Endodermal cell (in vitro differentiated cells): ENCODE measurements at regions not wholly inside any gene's neighbourhood (a gene's known extent, or its start where the extent isn't known, plus 50 kb on each side); places are given as distances from the start of the nearest gene placed in this dataset.

ENCODE experiments used
- DNase-seq: peaks from one replicate; pipeline ENCODE4 v3.0.0-alpha.2; 2017
- H3K27ac ChIP-seq: 2 replicates; pipeline ENCODE4 v1.5.1; 2013; ENCODE audit warnings: mild to moderate bottlenecking, low read depth, low read length, moderate library complexity
- H3K27me3 ChIP-seq: 2 replicates; pipeline ENCODE4 v1.6.1; 2013; ENCODE audit warnings: mild to moderate bottlenecking, low read length, moderate library complexity; ENCODE audit not compliant: insufficient read depth, control insufficient read depth, poor library complexity, severe bottlenecking
- H3K36me3 ChIP-seq: 2 replicates; pipeline ENCODE4 v1.7.0; 2013; ENCODE audit warnings: mild to moderate bottlenecking, low read length, moderate library complexity; ENCODE audit not compliant: control insufficient read depth, insufficient read depth
- H3K4me1 ChIP-seq: one replicate; pipeline ENCODE4 v1.7.0; 2013; ENCODE audit warnings: low read length; ENCODE audit not compliant: control insufficient read depth, insufficient read depth
- H3K4me3 ChIP-seq: 2 replicates; pipeline ENCODE4 v1.5.1; 2013; ENCODE audit warnings: mild to moderate bottlenecking, low read length, moderate library complexity
- H3K9ac ChIP-seq: 2 replicates; pipeline ENCODE4 v1.6.1; 2013; ENCODE audit warnings: mild to moderate bottlenecking, low read length, moderate library complexity; ENCODE audit not compliant: poor library complexity, severe bottlenecking; ENCODE audit errors: extremely low read depth
- H3K9me3 ChIP-seq: 2 replicates; pipeline ENCODE4 v1.6.1; 2013; ENCODE audit warnings: mild to moderate bottlenecking, low read length, moderate library complexity; ENCODE audit not compliant: control insufficient read depth
- H3K27ac Mint-ChIP-seq: 2 replicates; pipeline ENCODE4 v1.8.0; 2020; ENCODE audit warnings: mixed read lengths
- H3K27me3 Mint-ChIP-seq: 2 replicates; pipeline ENCODE4 v1.8.0; 2021; ENCODE audit warnings: mild to moderate bottlenecking, mixed read lengths; ENCODE audit not compliant: insufficient read depth
- H3K36me3 Mint-ChIP-seq: 2 replicates; pipeline ENCODE4 v1.8.0; 2020; ENCODE audit warnings: low read depth, mixed read lengths
- H3K4me1 Mint-ChIP-seq: 2 replicates; pipeline ENCODE4 v1.8.0; 2020; ENCODE audit warnings: mixed read lengths
- H3K4me3 Mint-ChIP-seq: 2 replicates; pipeline ENCODE4 v1.8.0; 2020; ENCODE audit warnings: mild to moderate bottlenecking, moderate library complexity, mixed read lengths
- H3K9me3 Mint-ChIP-seq: 2 replicates; pipeline ENCODE4 v1.8.0; 2020; ENCODE audit warnings: mild to moderate bottlenecking, mixed read lengths
- WGBS, 2 experiments: methylation state at CpG; one replicate each; pipeline versions ENCODE4 v1.1.5 to v1.1.7; 2013; ENCODE audit warnings: missing lambda C conversion rate in 2 of 2, mixed read lengths in 1 of 2; ENCODE audit not compliant: insufficient coverage in 1 of 2, insufficient read length in 1 of 2; 5-methylcytosine and 5-hydroxymethylcytosine counted together
- TF ChIP-seq, protein P1 (sequence below): fragments of 200-600 bp; sonication (generic); conservative IDR thresholded peaks from 2 replicates; pipeline ENCODE4 v1.5.0; 2021; ENCODE audit warnings: antibody characterized with exemption, mild to moderate bottlenecking

DNA sequence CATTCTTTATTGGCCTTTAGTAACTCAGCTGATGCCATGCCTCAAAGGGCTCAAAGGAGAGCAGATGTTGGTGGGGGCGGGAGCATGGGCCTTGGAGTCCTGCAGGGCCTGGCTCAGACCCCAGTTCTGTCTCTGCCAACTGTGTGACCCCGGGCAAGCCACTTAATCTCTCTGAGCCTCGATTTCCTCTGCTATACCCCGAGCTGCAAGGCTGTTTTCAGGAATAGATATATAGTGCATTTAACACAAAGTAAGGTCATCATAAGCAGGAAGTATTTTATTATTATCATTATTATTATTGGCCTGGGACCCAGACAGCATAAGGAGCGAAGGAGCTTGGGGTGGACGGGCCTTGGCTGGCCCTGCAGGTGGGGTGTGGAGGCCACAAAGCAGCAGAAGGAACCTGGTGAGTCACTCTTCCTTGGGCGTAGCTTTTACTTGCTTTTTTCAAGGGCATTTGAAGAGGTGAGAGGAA is 162.7 kb downstream of the INHBB start:
- no peaks in the 10 kb centered on the region for H3K9me3 Mint-ChIP-seq
- H3K27ac Mint-ChIP-seq = no peak overlapping the region
- H3K36me3 Mint-ChIP-seq = no peaks in the 10 kb centered on the region
- no peak for DNase-seq
- Histone ChIP-seq H3K36me3 (no peaks in the 10 kb centered on the region), H3K27ac (no peak overlapping the region), H3K4me1 (no peaks in the 10 kb centered on the region), H3K27me3 (peaks cover 16% of the 10 kb centered on the region), H3K4me3 (no peak overlapping the region), H3K9ac (no peak overlapping the region), H3K9me3 (no peaks in the 10 kb centered on the region)
- peaks cover 3% of the 10 kb centered on the region for H3K4me1 Mint-ChIP-seq
- peaks cover 17% of the 10 kb centered on the region for H3K27me3 Mint-ChIP-seq
- WGBS, 2 experiments = 90 to 92% methylated on average over 3 to 7 of the region's 7 CpGs
- TF ChIP-seq, protein P1, sequence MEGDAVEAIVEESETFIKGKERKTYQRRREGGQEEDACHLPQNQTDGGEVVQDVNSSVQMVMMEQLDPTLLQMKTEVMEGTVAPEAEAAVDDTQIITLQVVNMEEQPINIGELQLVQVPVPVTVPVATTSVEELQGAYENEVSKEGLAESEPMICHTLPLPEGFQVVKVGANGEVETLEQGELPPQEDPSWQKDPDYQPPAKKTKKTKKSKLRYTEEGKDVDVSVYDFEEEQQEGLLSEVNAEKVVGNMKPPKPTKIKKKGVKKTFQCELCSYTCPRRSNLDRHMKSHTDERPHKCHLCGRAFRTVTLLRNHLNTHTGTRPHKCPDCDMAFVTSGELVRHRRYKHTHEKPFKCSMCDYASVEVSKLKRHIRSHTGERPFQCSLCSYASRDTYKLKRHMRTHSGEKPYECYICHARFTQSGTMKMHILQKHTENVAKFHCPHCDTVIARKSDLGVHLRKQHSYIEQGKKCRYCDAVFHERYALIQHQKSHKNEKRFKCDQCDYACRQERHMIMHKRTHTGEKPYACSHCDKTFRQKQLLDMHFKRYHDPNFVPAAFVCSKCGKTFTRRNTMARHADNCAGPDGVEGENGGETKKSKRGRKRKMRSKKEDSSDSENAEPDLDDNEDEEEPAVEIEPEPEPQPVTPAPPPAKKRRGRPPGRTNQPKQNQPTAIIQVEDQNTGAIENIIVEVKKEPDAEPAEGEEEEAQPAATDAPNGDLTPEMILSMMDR = no peak
- no peak overlapping the region for H3K4me3 Mint-ChIP-seq

DNA sequence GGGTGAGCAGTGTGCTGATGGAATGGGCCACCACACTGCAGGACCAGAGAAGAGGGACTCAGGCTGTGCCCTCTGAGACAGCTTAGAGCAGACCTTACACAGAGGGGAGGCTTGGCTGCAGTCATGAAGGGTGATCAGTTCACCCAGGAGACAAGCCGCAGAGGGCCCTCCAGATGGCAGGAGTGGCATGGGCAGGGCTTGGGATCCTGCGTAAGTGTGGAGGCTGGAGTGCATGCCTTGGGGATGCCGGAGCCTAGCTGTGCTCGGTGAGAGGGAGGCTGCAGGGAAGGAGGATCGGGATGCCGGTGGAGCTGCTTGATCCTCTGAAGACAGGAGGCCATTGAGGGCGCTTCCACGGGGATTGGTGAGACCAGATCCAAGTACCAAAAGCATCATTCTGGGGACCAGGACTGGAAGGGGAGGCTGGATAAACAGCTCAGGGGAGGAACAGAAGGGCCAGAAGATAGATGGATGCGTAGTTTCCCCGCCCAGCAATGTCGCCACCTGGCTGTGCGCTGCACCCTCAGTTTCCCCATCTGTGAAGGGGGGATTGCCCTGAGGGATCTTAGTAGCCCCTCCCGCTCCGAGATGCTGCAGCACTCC is 163.4 kb downstream of the INHBB start:
- DNase-seq = no peak
- Mint-ChIP-seq H3K4me1 (peaks cover 3% of the 10 kb centered on the region), H3K27ac (no peak overlapping the region), H3K36me3 (no peaks in the 10 kb centered on the region), H3K4me3 (no peak overlapping the region), H3K27me3 (peaks cover 17% of the 10 kb centered on the region), H3K9me3 (no peaks in the 10 kb centered on the region)
- no peak overlapping the region for H3K27ac ChIP-seq
- peaks cover 16% of the 10 kb centered on the region for H3K27me3 ChIP-seq
- no peak overlapping the region for H3K9ac ChIP-seq
- no peaks in the 10 kb centered on the region for H3K36me3 ChIP-seq
- TF ChIP-seq, protein P1 = no peak
- no peak overlapping the region for H3K4me3 ChIP-seq
- H3K9me3 ChIP-seq = no peaks in the 10 kb centered on the region
- WGBS, 2 experiments = 93 to 94% methylated on average over 10 to 14 of the region's 14 CpGs
- no peaks in the 10 kb centered on the region for H3K4me1 ChIP-seq

DNA sequence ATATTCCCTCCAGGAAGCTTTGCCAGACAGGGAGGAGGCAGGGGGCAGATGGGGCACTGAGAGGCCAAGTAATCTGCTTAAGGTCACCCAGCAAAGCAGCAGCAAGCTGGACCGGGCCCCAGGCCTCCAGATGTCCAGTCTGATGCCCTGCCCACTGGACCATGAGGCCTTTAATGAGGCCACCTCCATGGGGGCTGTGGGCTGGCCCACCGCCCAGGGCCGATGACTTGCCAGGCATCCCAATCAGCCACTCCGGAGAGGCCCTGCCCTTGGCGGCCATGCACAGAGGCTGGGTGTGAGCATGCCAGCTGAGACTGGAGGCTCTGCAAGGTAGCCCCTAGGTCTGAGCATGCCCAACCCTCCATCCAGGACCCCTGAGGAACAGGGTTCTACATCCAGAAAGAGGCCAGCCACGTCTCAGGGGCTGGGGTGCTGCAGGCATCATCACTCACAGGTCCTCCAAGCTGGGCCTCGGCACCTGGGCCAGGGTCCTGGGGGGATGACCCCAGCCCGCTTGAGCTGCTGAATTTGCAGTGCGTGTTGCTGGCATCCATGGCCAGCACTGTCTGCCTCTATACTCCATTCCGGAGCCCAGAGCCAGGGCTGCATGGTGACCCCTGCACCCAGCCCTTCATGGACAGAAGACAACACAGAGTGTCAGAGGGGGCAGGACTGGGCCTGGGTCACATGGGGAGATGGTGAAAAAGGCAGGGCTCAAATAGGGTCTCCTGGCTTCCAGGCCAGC is 164.2 kb downstream of the INHBB start:
- no peak overlapping the region for H3K9ac ChIP-seq
- Mint-ChIP-seq H3K9me3 (no peaks in the 10 kb centered on the region), H3K27me3 (peaks cover 24% of the 10 kb centered on the region), H3K4me3 (no peak overlapping the region), H3K36me3 (no peaks in the 10 kb centered on the region), H3K4me1 (peaks cover 3% of the 10 kb centered on the region), H3K27ac (no peak overlapping the region)
- no peaks in the 10 kb centered on the region for H3K9me3 ChIP-seq
- WGBS, 2 experiments = 93% methylated on average over 5 to 10 of the region's 10 CpGs
- TF ChIP-seq, protein P1 = no peak
- peaks cover 23% of the 10 kb centered on the region for H3K27me3 ChIP-seq
- no peaks in the 10 kb centered on the region for H3K4me1 ChIP-seq
- H3K36me3 ChIP-seq = no peaks in the 10 kb centered on the region
- H3K4me3 ChIP-seq = no peak overlapping the region
- DNase-seq = no peak
- no peak overlapping the region for H3K27ac ChIP-seq
